ENCODE measurements at regions not wholly inside any gene's neighbourhood (a gene's known extent, or its start where the extent isn't known, plus 50 kb on each side); places are given as distances from the start of the nearest gene placed in this dataset. TPM values are rescaled to one million over a fixed set of nuclear protein-coding genes. Genes with fewer than 3 reads are reported as not detected.
"Not testable (repeated sequence)": the region's sequence is repeated elsewhere in the genome, so short reads cannot be mapped to it uniquely, and the experiment has no call there.

DNA sequence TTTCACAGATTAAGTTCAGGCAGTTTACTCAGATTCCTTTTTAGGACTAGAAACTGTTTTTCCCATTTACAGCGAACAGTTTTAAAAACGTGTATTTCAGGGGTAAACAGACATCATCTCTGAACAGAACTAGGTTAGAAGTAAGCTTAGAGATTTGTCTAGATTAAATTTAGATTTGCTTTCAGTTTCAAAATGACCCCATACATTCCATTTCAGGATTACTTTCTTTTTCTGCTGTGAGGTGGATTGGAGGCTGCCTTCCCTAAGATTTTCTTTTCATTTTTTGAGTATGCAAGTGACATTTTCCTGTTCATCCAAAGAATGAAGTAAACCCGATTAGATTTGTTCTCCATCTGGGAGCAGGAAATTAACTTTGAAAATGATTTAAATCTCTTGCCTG is 747.2 kb downstream of the KHDRBS2 start:
- no peaks in the 10 kb centered on the region for H3K36me3 ChIP-seq (ENCODE audit: insufficient read depth, low read length)
- no peak overlapping the region for H3K4me2 ChIP-seq (ENCODE audit: low read length)
- H3K4me3 ChIP-seq (ENCODE audit: low read depth, low read length, poor library complexity, severe bottlenecking) = no peak overlapping the region
- no peaks in the 10 kb centered on the region for H4K20me1 ChIP-seq (ENCODE audit: insufficient read depth, low read length)
- H3K9me3 ChIP-seq (ENCODE audit: low read length) = no peaks in the 10 kb centered on the region; the same call in 1 of the 2 replicates
- ChIA-PET CTCF (ENCODE audit: unreplicated experiment) (no interaction called here), POLR2A (interaction anchor here (1.1 kb wide), 1 partner anchor 73 kb away, joined by 3 read pairs; no protein-coding TSS in a partner anchor)
- no peak for DNase-seq (ENCODE audit: low spot score)
- no peaks in the 10 kb centered on the region for H3K9me2 ChIP-seq (ENCODE audit: insufficient read depth, low read length)
- no peaks in the 10 kb centered on the region for H3K4me1 ChIP-seq (ENCODE audit: insufficient read depth, low read length, poor library complexity, severe bottlenecking)
- no peak overlapping the region for H3K27ac ChIP-seq (ENCODE audit: low read depth, low read length, poor library complexity, severe bottlenecking)
- no peak for TF ChIP-seq EZH2phosphoT487 (IDR thresholded peaks at IDR 0.05; ENCODE audit: borderline replicate concordance, low read depth, low read length)
- TF ChIP-seq, protein P1, sequence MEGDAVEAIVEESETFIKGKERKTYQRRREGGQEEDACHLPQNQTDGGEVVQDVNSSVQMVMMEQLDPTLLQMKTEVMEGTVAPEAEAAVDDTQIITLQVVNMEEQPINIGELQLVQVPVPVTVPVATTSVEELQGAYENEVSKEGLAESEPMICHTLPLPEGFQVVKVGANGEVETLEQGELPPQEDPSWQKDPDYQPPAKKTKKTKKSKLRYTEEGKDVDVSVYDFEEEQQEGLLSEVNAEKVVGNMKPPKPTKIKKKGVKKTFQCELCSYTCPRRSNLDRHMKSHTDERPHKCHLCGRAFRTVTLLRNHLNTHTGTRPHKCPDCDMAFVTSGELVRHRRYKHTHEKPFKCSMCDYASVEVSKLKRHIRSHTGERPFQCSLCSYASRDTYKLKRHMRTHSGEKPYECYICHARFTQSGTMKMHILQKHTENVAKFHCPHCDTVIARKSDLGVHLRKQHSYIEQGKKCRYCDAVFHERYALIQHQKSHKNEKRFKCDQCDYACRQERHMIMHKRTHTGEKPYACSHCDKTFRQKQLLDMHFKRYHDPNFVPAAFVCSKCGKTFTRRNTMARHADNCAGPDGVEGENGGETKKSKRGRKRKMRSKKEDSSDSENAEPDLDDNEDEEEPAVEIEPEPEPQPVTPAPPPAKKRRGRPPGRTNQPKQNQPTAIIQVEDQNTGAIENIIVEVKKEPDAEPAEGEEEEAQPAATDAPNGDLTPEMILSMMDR (conservative IDR thresholded peaks at IDR 0.05; ENCODE audit: low read length) = no peak
- intact Hi-C loops (cut with micrococcal nuclease; ENCODE audit: unreplicated experiment) = no loop called here
- H3K79me2 ChIP-seq (ENCODE audit: insufficient read depth, low read depth, low read length) = no peaks in the 10 kb centered on the region
- no TSS peak for BruUV-seq (replicated peaks)
- no peak overlapping the region for H2AFZ ChIP-seq (ENCODE audit: low read length)

DNA sequence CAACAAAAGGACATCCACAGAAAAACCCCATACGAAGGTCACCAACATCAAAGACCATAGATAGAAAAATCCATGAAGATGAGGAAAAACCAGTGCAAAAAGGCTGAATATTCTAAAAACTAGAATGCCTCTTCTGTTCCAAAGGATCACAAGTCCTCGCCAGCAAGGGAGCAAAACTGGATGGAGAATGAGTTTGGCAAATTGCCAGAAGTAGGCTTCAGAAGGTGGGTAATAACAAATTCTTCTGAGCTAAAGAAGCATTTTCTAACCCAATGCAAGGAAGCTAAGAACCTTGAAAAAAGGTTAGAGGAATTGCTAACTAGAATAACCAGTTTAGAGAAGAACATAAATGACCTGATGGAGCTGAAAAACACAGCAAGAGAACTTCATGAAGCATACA is 753.3 kb downstream of the KHDRBS2 start:
- H3K36me3 ChIP-seq (ENCODE audit: insufficient read depth, low read length); H3K4me3 ChIP-seq (ENCODE audit: low read depth, low read length, poor library complexity, severe bottlenecking); H3K27ac ChIP-seq (ENCODE audit: low read depth, low read length, poor library complexity, severe bottlenecking); H3K9me3 ChIP-seq (ENCODE audit: low read length); BruUV-seq (replicated peaks); CTCF ChIA-PET (ENCODE audit: unreplicated experiment); H4K20me1 ChIP-seq (ENCODE audit: insufficient read depth, low read length); intact Hi-C loops (cut with micrococcal nuclease; ENCODE audit: unreplicated experiment); H3K4me2 ChIP-seq (ENCODE audit: low read length); DNase-seq (ENCODE audit: low spot score); H3K9me2 ChIP-seq (ENCODE audit: insufficient read depth, low read length); H2AFZ ChIP-seq (ENCODE audit: low read length); H3K79me2 ChIP-seq (ENCODE audit: insufficient read depth, low read depth, low read length); POLR2A ChIA-PET; H3K4me1 ChIP-seq (ENCODE audit: insufficient read depth, low read length, poor library complexity, severe bottlenecking): not testable (repeated sequence)

Small RNA genes lying in the stretch of these regions (small RNA-seq; reads per million reads assigned to genes)
- not detected for gene MTRNR2L9
